ENCODE measurements at regions not wholly inside any gene's neighbourhood (a gene's known extent, or its start where the extent isn't known, plus 50 kb on each side); places are given as distances from the start of the nearest gene placed in this dataset.

DNA sequence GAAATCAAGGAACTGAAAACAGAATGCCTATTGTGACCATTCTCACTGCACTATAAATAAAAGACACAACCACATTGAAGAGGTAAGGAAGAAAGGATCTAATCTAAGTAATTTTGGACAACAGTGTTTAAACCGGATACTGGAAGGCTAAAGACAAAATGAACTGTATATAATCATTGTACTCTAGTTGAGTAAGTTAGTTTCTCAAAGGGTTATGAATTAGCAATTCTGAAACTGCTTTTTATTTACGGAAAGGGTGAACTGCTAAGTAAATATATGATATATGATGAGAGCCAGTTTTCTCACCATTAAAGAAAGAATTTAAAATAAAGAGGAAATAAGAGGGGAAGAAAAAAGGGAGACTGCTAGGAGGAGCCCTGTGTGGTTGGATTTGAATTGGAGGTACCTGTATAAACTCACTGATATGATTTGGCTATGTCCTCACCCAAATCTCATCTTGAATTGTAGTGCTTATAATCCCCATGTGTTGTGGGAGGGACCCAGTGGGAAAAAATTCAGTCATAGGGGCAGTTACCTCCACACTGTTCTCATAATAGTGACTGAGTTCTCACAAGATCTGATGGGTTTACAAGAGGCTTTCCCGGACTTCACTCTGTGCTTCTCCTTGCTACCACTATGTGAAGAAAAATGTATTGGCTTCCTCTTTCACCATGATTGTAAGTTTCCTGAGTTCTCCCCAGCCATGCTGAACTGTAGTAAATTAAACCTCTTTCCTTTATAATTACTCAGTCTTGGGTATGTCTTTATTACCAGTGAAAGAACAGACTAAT is 607.7 kb downstream of the PYDC2 start:
- Histone ChIP-seq H3K27me3 (ENCODE audit: control insufficient read depth in 2 of 2, insufficient read depth in 1 of 2, low read length in 1 of 2) (no peaks in the 10 kb centered on the region), H3K36me3 (ENCODE audit: control insufficient read depth in 2 of 2, insufficient read depth in 2 of 2, low read length in 1 of 2) (no peaks in the 10 kb centered on the region), H3K27ac (ENCODE audit: low read depth in 1 of 2, low read length in 1 of 2) (no peak overlapping the region), H3K4me1 (ENCODE audit: control insufficient read depth in 2 of 2, insufficient read depth in 2 of 2, low read length in 2 of 2) (no peaks in the 10 kb centered on the region), H3K4me3 (ENCODE audit: low read length in 2 of 2) (no peak overlapping the region), H3K9me3 (ENCODE audit: control insufficient read depth in 2 of 2, insufficient read depth in 1 of 2, low read length in 1 of 2) (no peaks in the 10 kb centered on the region)
- no peak for DNase-seq (ENCODE audit: low read depth in 6 of 9, low spot score in 9 of 9)
- 64% methylated on average over 3 of the region's 3 CpGs for WGBS

GRCh38 chr3:192077795-192078497 is 617.0 kb downstream of the PYDC2 start:
- Histone ChIP-seq H3K27me3 (ENCODE audit: control insufficient read depth in 2 of 2, insufficient read depth in 1 of 2, low read length in 1 of 2) (no peaks in the 10 kb centered on the region), H3K4me1 (ENCODE audit: control insufficient read depth in 2 of 2, insufficient read depth in 2 of 2, low read length in 2 of 2) (no peaks in the 10 kb centered on the region), H3K27ac (ENCODE audit: low read depth in 1 of 2, low read length in 1 of 2) (no peak overlapping the region), H3K4me3 (ENCODE audit: low read length in 2 of 2) (no peak overlapping the region), H3K36me3 (ENCODE audit: control insufficient read depth in 2 of 2, insufficient read depth in 2 of 2, low read length in 1 of 2) (no peaks in the 10 kb centered on the region), H3K9me3 (ENCODE audit: control insufficient read depth in 2 of 2, insufficient read depth in 1 of 2, low read length in 1 of 2) (no peaks in the 10 kb centered on the region)
- 79% methylated on average over 5 of the region's 5 CpGs for WGBS
- DNase-seq (ENCODE audit: low read depth in 6 of 9, low spot score in 9 of 9): no peak

- H3K4me1 ChIP-seq (ENCODE audit: control insufficient read depth in 2 of 2, insufficient read depth in 2 of 2, low read length in 2 of 2): no peaks in the 10 kb centered on the region
- DNase-seq (ENCODE audit: low read depth in 6 of 9, low spot score in 9 of 9): no peak
- no peaks in the 10 kb centered on the region for H3K36me3 ChIP-seq (ENCODE audit: control insufficient read depth in 2 of 2, insufficient read depth in 2 of 2, low read length in 1 of 2)
- no peak overlapping the region for H3K27ac ChIP-seq (ENCODE audit: low read depth in 1 of 2, low read length in 1 of 2)
- no peaks in the 10 kb centered on the region for H3K9me3 ChIP-seq (ENCODE audit: control insufficient read depth in 2 of 2, insufficient read depth in 1 of 2, low read length in 1 of 2)
- WGBS: 90% methylated on average over 1 of the region's 1 CpG
- no peaks in the 10 kb centered on the region for H3K27me3 ChIP-seq (ENCODE audit: control insufficient read depth in 2 of 2, insufficient read depth in 1 of 2, low read length in 1 of 2)
- H3K4me3 ChIP-seq (ENCODE audit: low read length in 2 of 2): no peak overlapping the region
These were observed 618.1 kb downstream of the PYDC2 start for GRCh38 chr3:192079098-192079497.

GRCh38 chr3:192080336-192080735 is 619.4 kb downstream of the PYDC2 start:
- H3K4me3 ChIP-seq (ENCODE audit: low read length in 2 of 2): no peak overlapping the region
- H3K27ac ChIP-seq (ENCODE audit: low read depth in 1 of 2, low read length in 1 of 2): no peak overlapping the region
- no peaks in the 10 kb centered on the region for H3K9me3 ChIP-seq (ENCODE audit: control insufficient read depth in 2 of 2, insufficient read depth in 1 of 2, low read length in 1 of 2)
- no peaks in the 10 kb centered on the region for H3K36me3 ChIP-seq (ENCODE audit: control insufficient read depth in 2 of 2, insufficient read depth in 2 of 2, low read length in 1 of 2)
- no peaks in the 10 kb centered on the region for H3K4me1 ChIP-seq (ENCODE audit: control insufficient read depth in 2 of 2, insufficient read depth in 2 of 2, low read length in 2 of 2)
- 80% methylated on average over 1 of the region's 1 CpG for WGBS
- no peak for DNase-seq (ENCODE audit: low read depth in 6 of 9, low spot score in 9 of 9)
- no peaks in the 10 kb centered on the region for H3K27me3 ChIP-seq (ENCODE audit: control insufficient read depth in 2 of 2, insufficient read depth in 1 of 2, low read length in 1 of 2)

- no peak for DNase-seq (ENCODE audit: low read depth in 6 of 9, low spot score in 9 of 9)
- Histone ChIP-seq H3K36me3 (ENCODE audit: control insufficient read depth in 2 of 2, insufficient read depth in 2 of 2, low read length in 1 of 2) (no peaks in the 10 kb centered on the region), H3K4me1 (ENCODE audit: control insufficient read depth in 2 of 2, insufficient read depth in 2 of 2, low read length in 2 of 2) (no peaks in the 10 kb centered on the region), H3K27ac (ENCODE audit: low read depth in 1 of 2, low read length in 1 of 2) (no peak overlapping the region), H3K27me3 (ENCODE audit: control insufficient read depth in 2 of 2, insufficient read depth in 1 of 2, low read length in 1 of 2) (no peaks in the 10 kb centered on the region), H3K4me3 (ENCODE audit: low read length in 2 of 2) (no peak overlapping the region), H3K9me3 (ENCODE audit: control insufficient read depth in 2 of 2, insufficient read depth in 1 of 2, low read length in 1 of 2) (no peaks in the 10 kb centered on the region)
- WGBS: 73% methylated on average over 5 of the region's 5 CpGs
These were observed 622.0 kb downstream of the PYDC2 start for GRCh38 chr3:192082730-192083660.

Data from thymus (tissue), 11 donors.